NT2/D1 (cell line): ENCODE measurements at regions not wholly inside any gene's neighbourhood (a gene's known extent, or its start where the extent isn't known, plus 50 kb on each side); places are given as distances from the start of the nearest gene placed in this dataset.

Source experiments
- DNase-seq: peaks from one replicate; pipeline ENCODE4 v3.0.0-alpha.2; 2011; ENCODE audit warnings: low read depth, low spot score
- H3K27me3 ChIP-seq: 2 replicates; pipeline ENCODE4 v1.6.0; 2011; ENCODE audit warnings: mild to moderate bottlenecking; ENCODE audit not compliant: insufficient read length, insufficient read depth
- H3K36me3 ChIP-seq: 2 replicates; pipeline ENCODE4 v1.6.1; 2011; ENCODE audit warnings: mild to moderate bottlenecking, low read length, mixed read lengths; ENCODE audit not compliant: insufficient read depth, insufficient read length
- H3K4me1 ChIP-seq: 2 replicates; pipeline ENCODE4 v1.5.1; 2011; ENCODE audit not compliant: insufficient read depth, insufficient read length
- H3K4me3 ChIP-seq: 2 replicates; pipeline ENCODE4 v1.5.1; 2011; ENCODE audit warnings: low read depth; ENCODE audit not compliant: insufficient read length
- H3K9ac ChIP-seq: 2 replicates; pipeline ENCODE4 v1.6.0; 2011; ENCODE audit warnings: low read depth; ENCODE audit not compliant: insufficient read length
- H3K9me3 ChIP-seq: 2 replicates; pipeline ENCODE4 v1.5.1; 2011; ENCODE audit warnings: mild to moderate bottlenecking, low read length; ENCODE audit not compliant: insufficient read depth
- SUZ12 ChIP-seq: IDR thresholded peaks from 2 replicates; pipeline ENCODE4 v1.6.1; 2011; ENCODE audit not compliant: insufficient read length, insufficient read depth; ENCODE audit errors: extremely low read depth
- YY1 ChIP-seq: IDR thresholded peaks from 2 replicates; pipeline ENCODE4 v1.6.1; 2011; ENCODE audit not compliant: insufficient read length, insufficient read depth
- ZNF274 ChIP-seq: IDR thresholded peaks from 2 replicates; pipeline ENCODE4 v1.6.1; 2011; ENCODE audit warnings: mild to moderate bottlenecking, low read depth, low read length

GRCh38 chr3:74282202-74282601 lies 332.3 kb downstream of the CNTN3 start:
- Histone ChIP-seq H3K4me3 (no peak overlapping the region), H3K9ac (no peak overlapping the region), H3K9me3 (no peaks in the 10 kb centered on the region), H3K27me3 (no peaks in the 10 kb centered on the region), H3K4me1 (no peaks in the 10 kb centered on the region), H3K36me3 (no peaks in the 10 kb centered on the region)
- TF ChIP-seq SUZ12 (no peak), ZNF274 (no peak), YY1 (no peak)
- no peak for DNase-seq

- no peaks in the 10 kb centered on the region for H3K36me3 ChIP-seq
- H3K9me3 ChIP-seq: no peaks in the 10 kb centered on the region
- H3K4me1 ChIP-seq: no peaks in the 10 kb centered on the region
- DNase-seq: no peak
- H3K9ac ChIP-seq: no peak overlapping the region
- no peaks in the 10 kb centered on the region for H3K27me3 ChIP-seq
- no peak overlapping the region for H3K4me3 ChIP-seq
- TF ChIP-seq ZNF274: no peak
- TF ChIP-seq SUZ12: no peak
- TF ChIP-seq YY1: no peak
Observed at GRCh38 chr3:74281705-74282104, 332.8 kb downstream of the CNTN3 start.

- DNase-seq: no peak
- Histone ChIP-seq H3K4me3 (no peak overlapping the region), H3K9me3 (no peaks in the 10 kb centered on the region), H3K4me1 (peaks cover 2% of the 10 kb centered on the region), H3K36me3 (no peaks in the 10 kb centered on the region), H3K9ac (no peak overlapping the region), H3K27me3 (no peaks in the 10 kb centered on the region)
- no peak for TF ChIP-seq ZNF274
- no peak for TF ChIP-seq YY1
- no peak for TF ChIP-seq SUZ12
Observed at GRCh38 chr3:74273555-74274402, 340.7 kb downstream of the CNTN3 start.

- no peaks in the 10 kb centered on the region for H3K9me3 ChIP-seq
- no peak for DNase-seq
- H3K4me3 ChIP-seq: no peak overlapping the region
- no peaks in the 10 kb centered on the region for H3K36me3 ChIP-seq
- no peak for TF ChIP-seq SUZ12
- no peak for TF ChIP-seq ZNF274
- TF ChIP-seq YY1: no peak
- no peaks in the 10 kb centered on the region for H3K27me3 ChIP-seq
- H3K4me1 ChIP-seq: peaks cover 2% of the 10 kb centered on the region
- no peak overlapping the region for H3K9ac ChIP-seq
Observed at GRCh38 chr3:74273091-74273490, 341.4 kb downstream of the CNTN3 start.

GRCh38 chr3:74271541-74271940 lies 342.9 kb downstream of the CNTN3 start:
- TF ChIP-seq YY1 (no peak), SUZ12 (no peak), ZNF274 (no peak)
- H3K27me3 ChIP-seq: no peaks in the 10 kb centered on the region
- no peaks in the 10 kb centered on the region for H3K9me3 ChIP-seq

GRCh38 chr3:74269689-74270088 lies 344.8 kb downstream of the CNTN3 start:
- no peaks in the 10 kb centered on the region for H3K36me3 ChIP-seq
- no peaks in the 10 kb centered on the region for H3K27me3 ChIP-seq
- no peak overlapping the region for H3K4me3 ChIP-seq
- no peak overlapping the region for H3K9ac ChIP-seq
- H3K9me3 ChIP-seq: no peaks in the 10 kb centered on the region
- TF ChIP-seq YY1 (no peak), ZNF274 (no peak), SUZ12 (no peak)
- H3K4me1 ChIP-seq: peaks cover 2% of the 10 kb centered on the region
- no peak for DNase-seq

More at GRCh38 chr3:74271541-74271940, 342.9 kb downstream of the CNTN3 start:
- Histone ChIP-seq H3K4me1 (peaks cover 2% of the 10 kb centered on the region), H3K4me3 (no peak overlapping the region), H3K9ac (no peak overlapping the region), H3K36me3 (no peaks in the 10 kb centered on the region)
- DNase-seq: no peak

- Histone ChIP-seq H3K4me3 (no peak overlapping the region), H3K27me3 (no peaks in the 10 kb centered on the region), H3K9ac (no peak overlapping the region), H3K36me3 (no peaks in the 10 kb centered on the region), H3K4me1 (no peaks in the 10 kb centered on the region), H3K9me3 (no peaks in the 10 kb centered on the region)
- TF ChIP-seq SUZ12 (no peak), YY1 (no peak), ZNF274 (no peak)
- no peak for DNase-seq
Observed at GRCh38 chr3:74268753-74269152, 345.7 kb downstream of the CNTN3 start.
